Colonic mucosa (tissue), 4 donors: ENCODE measurements at regions not wholly inside any gene's neighbourhood (a gene's known extent, or its start where the extent isn't known, plus 50 kb on each side); places are given as distances from the start of the nearest gene placed in this dataset.

Source experiments
- DNase-seq: peaks from one replicate; pipeline ENCODE4 v3.0.0-alpha.2; 2020
- H3K27ac ChIP-seq: fragments of 200-600 bp; one replicate; pipeline ENCODE4 v1.8.0; 2021
- H3K27me3 ChIP-seq: fragments of 200-600 bp; one replicate; pipeline ENCODE4 v1.8.0; 2021
- H3K36me3 ChIP-seq: fragments of 200-600 bp; one replicate; pipeline ENCODE4 v1.8.0; 2021
- H3K4me1 ChIP-seq: fragments of 200-600 bp; one replicate; pipeline ENCODE4 v1.8.0; 2021; ENCODE audit warnings: mild to moderate bottlenecking
- H3K4me3 ChIP-seq: fragments of 200-600 bp; one replicate; pipeline ENCODE4 v1.8.0; 2021
- H3K9ac ChIP-seq, 2 donors: one replicate each; pipeline ENCODE4 v1.7.0; 2013; ENCODE audit warnings: control low read depth in 2 of 2, low read depth in 2 of 2, low read length in 2 of 2
- H3K9me3 ChIP-seq: fragments of 200-600 bp; one replicate; pipeline ENCODE4 v1.8.0; 2021
- CTCF ChIP-seq: fragments of 200-600 bp; IDR thresholded peaks from one replicate; pipeline ENCODE4 v1.8.0; 2022; ENCODE audit warnings: antibody characterized with exemption, mild to moderate bottlenecking
- intact Hi-C: fragments of 100-400 bp; cut with DNase I; formaldehyde crosslinking; loops from one replicate; pipeline ENCODE4 v1.14.1; 2022
- donor health status: healthy.
- donor health status: DM: no; HTN: no; CAD: no.
- donor health status: DM: no; HTN: no; CAD: no.

DNA sequence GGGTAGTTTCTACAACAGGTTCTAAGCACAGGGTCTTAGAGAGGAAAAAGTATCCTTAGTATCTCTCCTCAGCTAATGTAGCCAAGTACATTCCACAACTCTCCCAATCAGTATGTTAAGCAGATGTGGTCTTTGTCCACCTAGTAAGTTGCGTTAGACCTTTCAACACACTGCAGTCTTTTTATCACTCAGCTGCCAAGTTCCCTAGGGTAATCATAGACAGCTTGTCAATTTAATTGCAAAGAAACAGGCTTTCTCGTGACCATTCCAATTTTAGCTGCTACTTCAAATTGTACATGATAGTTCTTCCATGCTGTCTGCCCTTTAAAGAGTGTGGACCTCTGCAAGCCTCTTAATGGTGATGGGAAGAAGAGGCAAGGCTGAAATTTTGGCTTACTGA lies 211.8 kb upstream of the PKN2 start:
- no peak for DNase-seq
- no peak overlapping the region for H3K4me3 ChIP-seq
- no peaks in the 10 kb centered on the region for H3K27me3 ChIP-seq
- H3K4me1 ChIP-seq, result no peaks in the 10 kb centered on the region
- TF ChIP-seq CTCF, result no peak
- no peaks in the 10 kb centered on the region for H3K36me3 ChIP-seq
- H3K9me3 ChIP-seq, result no peaks in the 10 kb centered on the region
- H3K27ac ChIP-seq, result no peak overlapping the region
- intact Hi-C loops, result no loop called here
- H3K9ac ChIP-seq, result no peak overlapping the region

DNA sequence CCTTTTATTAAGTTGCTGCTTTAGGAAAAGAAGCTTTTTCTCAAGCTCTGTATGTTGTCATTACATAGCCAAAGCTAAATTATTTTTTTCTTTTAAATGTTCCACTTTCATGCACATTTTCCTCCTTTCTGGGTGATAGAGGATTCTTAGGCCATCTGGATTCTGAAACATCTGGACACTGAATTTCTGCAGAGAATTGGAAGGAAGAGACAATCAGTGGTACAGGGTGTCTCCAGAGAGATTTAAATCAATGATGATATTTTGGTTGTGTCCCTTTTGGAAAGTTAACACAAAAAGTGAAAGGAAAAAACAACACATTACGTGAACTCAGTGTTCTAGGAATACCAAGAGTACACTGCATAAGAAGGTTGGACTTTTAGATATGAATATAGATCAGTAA lies 211.4 kb upstream of the PKN2 start:
- H3K27ac ChIP-seq, result no peak overlapping the region
- no peaks in the 10 kb centered on the region for H3K27me3 ChIP-seq
- no peaks in the 10 kb centered on the region for H3K9me3 ChIP-seq
- no peak overlapping the region for H3K9ac ChIP-seq
- DNase-seq, result no peak
- no peaks in the 10 kb centered on the region for H3K4me1 ChIP-seq
- intact Hi-C loops, result no loop called here
- no peaks in the 10 kb centered on the region for H3K36me3 ChIP-seq
- no peak for TF ChIP-seq CTCF
- H3K4me3 ChIP-seq, result no peak overlapping the region

DNA sequence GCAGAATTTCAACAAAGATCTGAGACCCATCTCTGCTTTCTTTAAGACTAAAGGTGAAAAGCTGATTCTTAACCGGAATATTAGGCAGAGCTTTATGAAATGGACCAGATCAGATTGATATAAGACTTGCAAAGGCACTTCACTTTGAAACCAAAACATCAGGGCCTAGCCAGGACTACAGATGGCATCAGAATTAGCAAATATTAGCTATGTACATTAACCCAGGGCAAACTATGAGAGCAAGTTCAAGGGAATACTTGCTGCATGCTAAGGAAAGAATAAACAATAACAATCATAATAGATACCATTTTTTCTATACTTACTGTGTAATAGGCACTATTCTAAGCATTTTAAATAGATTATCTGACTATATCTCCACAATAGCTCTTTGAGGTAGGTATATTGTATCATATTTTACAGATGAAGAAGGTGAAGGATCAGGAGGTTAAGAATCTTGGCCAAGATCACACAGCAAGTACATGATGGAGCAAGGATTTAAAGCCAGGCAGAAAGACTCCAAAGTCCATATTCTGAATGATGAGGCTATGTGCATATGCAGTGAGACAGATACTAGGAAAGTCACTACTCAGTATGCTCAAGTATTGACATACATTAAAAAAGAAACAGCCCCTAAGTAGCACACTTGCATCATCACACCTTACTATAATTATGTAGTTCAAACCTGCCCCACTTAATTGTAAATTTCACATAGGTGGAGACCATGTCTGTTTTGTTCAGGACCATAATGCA lies 209.3 kb upstream of the PKN2 start:
- Histone ChIP-seq H3K27ac (no peak overlapping the region), H3K9ac (no peak overlapping the region), H3K27me3 (no peaks in the 10 kb centered on the region), H3K36me3 (no peaks in the 10 kb centered on the region), H3K4me3 (no peak overlapping the region), H3K9me3 (no peaks in the 10 kb centered on the region), H3K4me1 (no peaks in the 10 kb centered on the region)
- no peak for DNase-seq
- intact Hi-C loops, result no loop called here
- no peak for TF ChIP-seq CTCF

- intact Hi-C loops, result no loop called here
- H3K9ac ChIP-seq, result no peak overlapping the region
- H3K27me3 ChIP-seq, result no peaks in the 10 kb centered on the region
- no peak overlapping the region for H3K27ac ChIP-seq
- no peaks in the 10 kb centered on the region for H3K9me3 ChIP-seq
- no peaks in the 10 kb centered on the region for H3K4me1 ChIP-seq
- no peak for TF ChIP-seq CTCF
- H3K36me3 ChIP-seq, result no peaks in the 10 kb centered on the region
- no peak overlapping the region for H3K4me3 ChIP-seq
- no peak for DNase-seq
These were observed 199.2 kb upstream of the PKN2 start for GRCh38 chr1:88484881-88485280.

DNA sequence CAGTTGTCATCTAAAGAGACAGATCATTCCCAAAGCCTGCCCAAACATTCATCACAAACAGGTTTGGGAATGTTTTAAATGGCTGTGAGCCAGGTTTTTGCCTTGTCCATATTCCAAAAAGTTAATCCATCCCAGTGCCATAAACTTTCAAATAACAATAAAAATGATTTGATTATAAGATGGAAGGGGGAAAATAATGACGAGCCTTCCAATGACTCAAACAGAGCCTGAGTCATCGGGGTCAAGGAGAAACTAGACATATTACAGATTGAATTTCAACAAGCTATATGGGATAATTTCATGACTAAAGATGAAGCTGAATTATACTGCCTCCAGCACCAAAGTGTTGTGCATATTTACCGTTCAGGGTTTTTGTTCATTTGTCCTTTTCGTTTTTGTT lies 195.8 kb upstream of the PKN2 start:
- no peak overlapping the region for H3K4me3 ChIP-seq
- H3K27me3 ChIP-seq, result no peaks in the 10 kb centered on the region
- no peak overlapping the region for H3K9ac ChIP-seq
- no peak for DNase-seq
- H3K4me1 ChIP-seq, result no peaks in the 10 kb centered on the region
- intact Hi-C loops, result no loop called here
- H3K36me3 ChIP-seq, result no peaks in the 10 kb centered on the region
- TF ChIP-seq CTCF, result no peak
- no peak overlapping the region for H3K27ac ChIP-seq
- H3K9me3 ChIP-seq, result no peaks in the 10 kb centered on the region
